Activated naive CD8-positive, alpha-beta T cell treated with anti-CD3 and anti-CD28 coated beads, Interleukin-2, amount 50 U/mL, for 24 hours (primary cell): ENCODE measurements at regions not wholly inside any gene's neighbourhood (a gene's known extent, or its start where the extent isn't known, plus 50 kb on each side); places are given as distances from the start of the nearest gene placed in this dataset.

Source experiments
- ATAC-seq: fragments of 150-1000 bp; cut with Tn5 transposase; one replicate; pipeline ENCODE4 v1.10.0; 2021
- DNase-seq: peaks from one replicate; pipeline ENCODE4 v3.0.0; 2021
- H3K27ac Mint-ChIP-seq: one replicate; pipeline ENCODE4 v1.8.0; 2021; ENCODE audit warnings: mild to moderate bottlenecking, mixed read lengths
- H3K27me3 Mint-ChIP-seq: one replicate; pipeline ENCODE4 v1.8.0; 2021; ENCODE audit warnings: mixed read lengths
- H3K36me3 Mint-ChIP-seq: one replicate; pipeline ENCODE4 v1.8.0; 2021; ENCODE audit warnings: low read depth, mixed read lengths
- H3K4me1 Mint-ChIP-seq: one replicate; pipeline ENCODE4 v1.8.0; 2021; ENCODE audit warnings: mixed read lengths
- H3K4me3 Mint-ChIP-seq: one replicate; pipeline ENCODE4 v1.8.0; 2021; ENCODE audit warnings: mild to moderate bottlenecking, moderate library complexity, mixed read lengths
- H3K9me3 Mint-ChIP-seq: one replicate; pipeline ENCODE4 v1.8.0; 2021; ENCODE audit warnings: mixed read lengths

- no peak overlapping the region for H3K4me3 Mint-ChIP-seq
- ATAC-seq = no peak
- no peak for DNase-seq
- H3K36me3 Mint-ChIP-seq = no peaks in the 10 kb centered on the region
- H3K27me3 Mint-ChIP-seq = no peaks in the 10 kb centered on the region
- no peaks in the 10 kb centered on the region for H3K9me3 Mint-ChIP-seq
- no peak overlapping the region for H3K27ac Mint-ChIP-seq
- H3K4me1 Mint-ChIP-seq = peaks cover 10% of the 10 kb centered on the region
These were observed 107.6 kb upstream of the SGK1 start for GRCh38 chr6:134425513-134425912.

GRCh38 chr6:134424798-134425170, 106.9 kb upstream of the SGK1 start:
- peaks cover 10% of the 10 kb centered on the region for H3K4me1 Mint-ChIP-seq
- no peaks in the 10 kb centered on the region for H3K36me3 Mint-ChIP-seq
- no peak for DNase-seq
- no peak overlapping the region for H3K27ac Mint-ChIP-seq
- H3K9me3 Mint-ChIP-seq = no peaks in the 10 kb centered on the region
- H3K27me3 Mint-ChIP-seq = no peaks in the 10 kb centered on the region
- no peak for ATAC-seq
- no peak overlapping the region for H3K4me3 Mint-ChIP-seq

GRCh38 chr6:134424165-134424797, 106.4 kb upstream of the SGK1 start:
- no peaks in the 10 kb centered on the region for H3K9me3 Mint-ChIP-seq
- no peaks in the 10 kb centered on the region for H3K36me3 Mint-ChIP-seq
- H3K27ac Mint-ChIP-seq = no peak overlapping the region
- no peak for DNase-seq
- peaks cover 10% of the 10 kb centered on the region for H3K4me1 Mint-ChIP-seq
- no peaks in the 10 kb centered on the region for H3K27me3 Mint-ChIP-seq
- no peak overlapping the region for H3K4me3 Mint-ChIP-seq
- ATAC-seq = no peak

GRCh38 chr6:134422426-134423231, 104.7 kb upstream of the SGK1 start:
- Mint-ChIP-seq H3K4me1 (peaks cover 10% of the 10 kb centered on the region), H3K27me3 (no peaks in the 10 kb centered on the region), H3K36me3 (no peaks in the 10 kb centered on the region), H3K4me3 (no peak overlapping the region), H3K27ac (no peak overlapping the region), H3K9me3 (no peaks in the 10 kb centered on the region)
- DNase-seq = no peak
- ATAC-seq = no peak

GRCh38 chr6:134421501-134421900, 103.6 kb upstream of the SGK1 start:
- Mint-ChIP-seq H3K27ac (no peak overlapping the region), H3K9me3 (no peaks in the 10 kb centered on the region), H3K4me3 (no peak overlapping the region), H3K36me3 (no peaks in the 10 kb centered on the region), H3K27me3 (no peaks in the 10 kb centered on the region), H3K4me1 (peaks cover 10% of the 10 kb centered on the region)
- DNase-seq = no peak
- no peak for ATAC-seq

- no peak for ATAC-seq
- Mint-ChIP-seq H3K27ac (no peak overlapping the region), H3K4me3 (no peak overlapping the region), H3K4me1 (peaks cover 10% of the 10 kb centered on the region), H3K9me3 (no peaks in the 10 kb centered on the region), H3K36me3 (no peaks in the 10 kb centered on the region), H3K27me3 (no peaks in the 10 kb centered on the region)
- no peak for DNase-seq
These were observed 102.8 kb upstream of the SGK1 start for GRCh38 chr6:134420614-134421181.

GRCh38 chr6:134419716-134420115, 101.8 kb upstream of the SGK1 start:
- Mint-ChIP-seq H3K4me1 (peaks cover 9% of the 10 kb centered on the region), H3K27me3 (no peaks in the 10 kb centered on the region), H3K9me3 (no peaks in the 10 kb centered on the region), H3K36me3 (no peaks in the 10 kb centered on the region), H3K27ac (no peak overlapping the region), H3K4me3 (no peak overlapping the region)
- DNase-seq = no peak
- ATAC-seq = no peak

GRCh38 chr6:134416418-134417154, 98.7 kb upstream of the SGK1 start:
- peaks cover 7% of the 10 kb centered on the region for H3K9me3 Mint-ChIP-seq
- no peaks in the 10 kb centered on the region for H3K4me1 Mint-ChIP-seq
- ATAC-seq = no peak
- no peaks in the 10 kb centered on the region for H3K36me3 Mint-ChIP-seq
- no peaks in the 10 kb centered on the region for H3K27me3 Mint-ChIP-seq
- no peak overlapping the region for H3K4me3 Mint-ChIP-seq
- DNase-seq = no peak
- H3K27ac Mint-ChIP-seq = no peak overlapping the region

GRCh38 chr6:134415656-134416055, 97.7 kb upstream of the SGK1 start:
- no peaks in the 10 kb centered on the region for H3K4me1 Mint-ChIP-seq
- H3K27me3 Mint-ChIP-seq = no peaks in the 10 kb centered on the region
- peaks cover 7% of the 10 kb centered on the region for H3K9me3 Mint-ChIP-seq
- DNase-seq = no peak
- no peak for ATAC-seq
- no peak overlapping the region for H3K27ac Mint-ChIP-seq
- no peak overlapping the region for H3K4me3 Mint-ChIP-seq
- H3K36me3 Mint-ChIP-seq = no peaks in the 10 kb centered on the region

GRCh38 chr6:134415194-134415593, 97.3 kb upstream of the SGK1 start:
- no peak overlapping the region for H3K4me3 Mint-ChIP-seq
- H3K27ac Mint-ChIP-seq = no peak overlapping the region
- H3K9me3 Mint-ChIP-seq = peaks cover 7% of the 10 kb centered on the region
- no peaks in the 10 kb centered on the region for H3K27me3 Mint-ChIP-seq
- no peaks in the 10 kb centered on the region for H3K36me3 Mint-ChIP-seq
- no peaks in the 10 kb centered on the region for H3K4me1 Mint-ChIP-seq
- DNase-seq = no peak
- no peak for ATAC-seq

GRCh38 chr6:134414793-134415192, 96.9 kb upstream of the SGK1 start:
- no peak overlapping the region for H3K27ac Mint-ChIP-seq
- ATAC-seq = no peak

GRCh38 chr6:134413241-134413643, 95.3 kb upstream of the SGK1 start:
- H3K4me3 Mint-ChIP-seq = no peak overlapping the region
- peaks cover 7% of the 10 kb centered on the region for H3K9me3 Mint-ChIP-seq
- no peaks in the 10 kb centered on the region for H3K4me1 Mint-ChIP-seq
- ATAC-seq = no peak
- H3K27me3 Mint-ChIP-seq = no peaks in the 10 kb centered on the region
- DNase-seq = no peak
- H3K27ac Mint-ChIP-seq = no peak overlapping the region
- no peaks in the 10 kb centered on the region for H3K36me3 Mint-ChIP-seq

More at GRCh38 chr6:134414793-134415192, 96.9 kb upstream of the SGK1 start:
- DNase-seq = no peak
- no peaks in the 10 kb centered on the region for H3K27me3 Mint-ChIP-seq
- peaks cover 7% of the 10 kb centered on the region for H3K9me3 Mint-ChIP-seq
- no peak overlapping the region for H3K4me3 Mint-ChIP-seq
- no peaks in the 10 kb centered on the region for H3K4me1 Mint-ChIP-seq
- H3K36me3 Mint-ChIP-seq = no peaks in the 10 kb centered on the region

GRCh38 chr6:134410541-134410940, 92.6 kb upstream of the SGK1 start:
- no peaks in the 10 kb centered on the region for H3K36me3 Mint-ChIP-seq
- H3K27ac Mint-ChIP-seq = no peak overlapping the region

GRCh38 chr6:134407791-134408190, 89.9 kb upstream of the SGK1 start:
- no peak for ATAC-seq
- no peaks in the 10 kb centered on the region for H3K9me3 Mint-ChIP-seq
- no peak overlapping the region for H3K27ac Mint-ChIP-seq

More at GRCh38 chr6:134410541-134410940, 92.6 kb upstream of the SGK1 start:
- no peak for ATAC-seq
- Mint-ChIP-seq H3K4me3 (no peak overlapping the region), H3K9me3 (peaks cover 7% of the 10 kb centered on the region), H3K27me3 (no peaks in the 10 kb centered on the region), H3K4me1 (no peaks in the 10 kb centered on the region)
- DNase-seq = no peak

More at GRCh38 chr6:134407791-134408190, 89.9 kb upstream of the SGK1 start:
- no peaks in the 10 kb centered on the region for H3K36me3 Mint-ChIP-seq
- H3K27me3 Mint-ChIP-seq = no peaks in the 10 kb centered on the region
- no peak for DNase-seq
- peaks cover 6% of the 10 kb centered on the region for H3K4me1 Mint-ChIP-seq
- no peak overlapping the region for H3K4me3 Mint-ChIP-seq
